Ectodermal cell (in vitro differentiated cells): ENCODE measurements at regions not wholly inside any gene's neighbourhood (a gene's known extent, or its start where the extent isn't known, plus 50 kb on each side); places are given as distances from the start of the nearest gene placed in this dataset.

ENCODE experiments used
- H3K27ac ChIP-seq: 2 replicates; pipeline ENCODE4 v1.7.0; 2013; ENCODE audit warnings: mild to moderate bottlenecking, low read depth, low read length; ENCODE audit not compliant: insufficient read depth, poor library complexity, severe bottlenecking
- H3K27me3 ChIP-seq: 2 replicates; pipeline ENCODE4 v1.7.0; 2013; ENCODE audit warnings: mild to moderate bottlenecking, low read length; ENCODE audit not compliant: insufficient read depth, control insufficient read depth, poor library complexity, severe bottlenecking
- H3K36me3 ChIP-seq: one replicate; pipeline ENCODE4 v1.7.0; 2013; ENCODE audit warnings: low read length; ENCODE audit not compliant: control insufficient read depth, insufficient read depth
- H3K4me1 ChIP-seq: one replicate; pipeline ENCODE4 v1.7.0; 2013; ENCODE audit warnings: low read length; ENCODE audit not compliant: control insufficient read depth, insufficient read depth
- H3K4me3 ChIP-seq: 2 replicates; pipeline ENCODE4 v1.7.0; 2013; ENCODE audit warnings: low read depth, low read length, control low read depth; ENCODE audit not compliant: insufficient read depth
- H3K9me3 ChIP-seq: 2 replicates; pipeline ENCODE4 v1.7.0; 2013; ENCODE audit warnings: mild to moderate bottlenecking, low read length, moderate library complexity; ENCODE audit not compliant: control insufficient read depth
- WGBS, 2 experiments: methylation state at CpG; one replicate each; pipeline ENCODE4 v1.1.7; 2013; ENCODE audit warnings: missing lambda C conversion rate in 2 of 2; 5-methylcytosine and 5-hydroxymethylcytosine counted together

DNA sequence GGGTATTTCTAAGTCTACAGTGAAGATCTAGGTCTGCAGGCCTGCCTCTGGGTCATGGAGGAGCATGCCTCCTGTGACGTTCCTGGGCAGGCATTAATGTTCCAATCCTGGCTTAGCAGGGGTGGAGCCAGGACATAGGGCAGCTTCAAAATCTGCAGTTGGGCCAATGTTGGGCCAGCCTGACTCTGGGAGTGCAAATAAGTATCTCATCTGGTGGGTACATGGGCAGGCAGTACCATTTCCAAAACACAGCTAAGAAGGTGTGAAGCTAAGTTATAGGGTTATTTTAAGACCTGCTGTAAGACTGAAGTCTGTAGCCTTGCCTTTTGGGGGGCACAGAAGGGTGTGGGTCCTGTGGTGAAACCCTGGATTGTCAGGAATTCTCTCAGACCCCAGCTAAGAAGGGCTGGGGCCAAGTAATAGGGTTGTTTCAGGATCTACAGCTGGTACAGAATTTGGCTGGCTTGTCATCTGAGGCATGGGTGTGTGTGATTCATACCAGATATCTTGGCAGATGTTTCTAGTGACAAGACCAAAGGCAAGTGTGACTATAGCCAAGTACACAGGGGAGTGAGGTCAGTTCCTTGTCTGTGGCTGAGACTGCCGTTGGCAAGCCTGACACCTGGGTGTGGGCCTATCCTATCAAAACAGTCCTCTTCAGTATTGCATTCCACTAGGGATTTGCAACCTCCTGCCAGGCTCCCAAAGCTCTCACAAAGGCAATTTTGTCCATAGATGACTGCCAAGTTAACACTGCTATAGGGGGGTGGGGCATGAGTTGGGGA is 468.7 kb upstream of the B3GALT2 start:
- no peaks in the 10 kb centered on the region for H3K4me1 ChIP-seq
- no peak overlapping the region for H3K27ac ChIP-seq
- H3K4me3 ChIP-seq = no peak overlapping the region
- no peaks in the 10 kb centered on the region for H3K27me3 ChIP-seq
- no peaks in the 10 kb centered on the region for H3K9me3 ChIP-seq
- no peaks in the 10 kb centered on the region for H3K36me3 ChIP-seq
- WGBS, 2 experiments = 85 to 94% methylated on average over 2 of the region's 2 CpGs

DNA sequence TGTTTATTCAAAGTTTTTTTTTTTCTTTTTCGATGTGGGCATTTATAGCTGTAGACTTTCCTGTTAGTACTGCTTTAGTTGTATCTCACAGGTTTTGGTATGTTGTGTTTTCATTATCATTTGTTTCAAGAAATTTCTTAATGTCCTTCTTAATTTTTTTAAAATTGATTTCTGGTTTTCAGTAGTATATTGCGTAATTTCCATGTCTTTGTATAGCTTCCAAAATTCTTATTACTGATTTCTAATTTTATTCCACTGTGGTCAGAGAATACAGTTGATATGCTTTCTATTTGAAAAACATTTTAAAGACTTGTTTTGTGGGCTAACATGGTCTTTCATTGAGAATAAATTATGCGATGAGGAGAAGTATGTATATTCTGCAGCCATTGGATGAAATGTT is 463.2 kb upstream of the B3GALT2 start:
- no peak overlapping the region for H3K27ac ChIP-seq
- 76 to 93% methylated on average over 1 to 2 of the region's 3 CpGs for WGBS, 2 experiments

DNA sequence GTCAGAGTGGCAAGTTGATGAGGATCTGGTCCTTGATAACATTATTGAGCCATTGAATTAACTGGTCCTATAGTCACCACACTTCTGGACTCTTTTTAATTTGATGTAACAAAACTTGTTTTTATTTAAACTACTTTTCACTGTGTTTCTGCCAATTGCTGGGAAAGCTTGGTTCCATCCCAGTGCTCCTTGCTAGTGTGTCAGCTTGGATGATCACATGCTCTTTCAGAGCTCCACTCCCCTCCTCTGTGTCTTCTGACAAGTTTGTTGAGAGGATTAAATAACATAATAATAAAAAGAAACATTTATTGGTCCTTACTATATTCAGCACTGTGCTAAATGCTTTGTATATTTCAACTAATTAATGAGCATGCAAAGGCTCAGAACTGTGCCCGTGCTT is 448.5 kb upstream of the B3GALT2 start:
- WGBS, 2 experiments = 88% methylated on average over 1 of the region's 1 CpG; no CpG with 5 or more reads in 1 of the 2 experiments
- Histone ChIP-seq H3K9me3 (no peaks in the 10 kb centered on the region), H3K4me3 (no peak overlapping the region), H3K4me1 (no peaks in the 10 kb centered on the region), H3K27ac (no peak overlapping the region), H3K36me3 (no peaks in the 10 kb centered on the region), H3K27me3 (no peaks in the 10 kb centered on the region)

More for the DNA sequence above, 463.2 kb upstream of the B3GALT2 start:
- Histone ChIP-seq H3K4me3 (no peak overlapping the region), H3K9me3 (no peaks in the 10 kb centered on the region), H3K4me1 (no peaks in the 10 kb centered on the region), H3K27me3 (no peaks in the 10 kb centered on the region), H3K36me3 (no peaks in the 10 kb centered on the region)

DNA sequence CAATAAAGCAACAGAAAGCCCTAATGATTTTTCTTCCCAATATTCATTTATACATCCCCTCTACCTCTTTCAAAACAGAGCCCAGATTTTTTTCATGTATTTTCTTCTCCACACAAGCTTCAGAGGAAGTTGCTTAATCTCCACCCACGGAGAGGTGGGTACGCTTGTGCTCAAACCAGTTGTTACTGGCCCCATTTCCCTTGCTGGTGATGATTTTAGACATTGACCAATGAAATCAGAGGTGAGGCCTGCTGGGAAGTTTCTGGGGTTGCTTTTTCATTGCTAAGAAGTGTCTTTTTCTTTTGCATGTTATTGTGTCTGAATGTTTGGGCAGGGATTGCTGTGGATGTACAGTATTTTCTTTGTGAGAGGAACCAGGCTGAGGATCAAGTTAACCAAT is 448.1 kb upstream of the B3GALT2 start:
- Histone ChIP-seq H3K9me3 (no peaks in the 10 kb centered on the region), H3K4me1 (peaks cover under 1% of the 10 kb centered on the region), H3K27ac (no peak overlapping the region), H3K27me3 (no peaks in the 10 kb centered on the region), H3K4me3 (no peak overlapping the region), H3K36me3 (no peaks in the 10 kb centered on the region)
- 88 to 92% methylated on average over 2 of the region's 2 CpGs for WGBS, 2 experiments

DNA sequence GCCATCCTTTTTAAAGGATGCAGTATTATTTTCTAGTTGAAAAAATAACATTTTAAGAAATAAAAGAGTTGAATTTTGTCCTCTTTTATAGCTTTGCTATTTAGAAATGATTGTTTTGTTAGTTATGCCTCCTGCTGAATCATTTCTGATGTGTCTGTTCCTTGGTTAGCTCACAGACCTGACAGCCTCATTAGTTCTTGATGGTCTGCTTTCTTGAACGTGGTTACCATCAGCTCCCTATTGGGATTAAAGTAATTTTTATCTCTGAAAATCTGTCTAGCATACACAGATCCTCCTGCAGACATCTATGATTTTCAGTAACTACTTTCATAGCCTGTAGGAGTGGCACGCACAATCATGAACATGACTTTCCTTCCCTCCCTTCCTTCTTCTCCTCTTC is 447.6 kb upstream of the B3GALT2 start:
- peaks cover 5% of the 10 kb centered on the region for H3K4me1 ChIP-seq

DNA sequence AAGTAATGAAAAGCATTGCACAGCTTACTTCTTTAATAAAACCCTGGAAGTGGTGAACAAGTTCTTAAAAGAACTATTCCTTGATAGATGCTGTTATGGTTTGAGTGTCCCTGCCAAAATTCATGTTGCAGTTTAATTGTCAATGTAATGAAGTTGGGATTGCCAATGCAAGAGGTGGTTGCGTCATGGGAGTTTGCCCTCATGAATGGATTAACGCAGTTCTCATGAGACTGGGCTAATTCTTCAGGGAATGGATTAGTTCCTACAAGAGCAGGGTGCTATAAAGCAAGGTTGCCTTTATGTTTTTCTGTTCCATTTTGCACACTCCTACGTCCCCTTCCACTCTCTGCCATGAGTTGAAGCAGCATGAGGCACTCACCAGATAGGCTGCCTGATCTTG is 446.7 kb upstream of the B3GALT2 start:
- H3K4me3 ChIP-seq = no peak overlapping the region
- H3K4me1 ChIP-seq = peaks cover 5% of the 10 kb centered on the region
- H3K27ac ChIP-seq = no peak overlapping the region
- H3K36me3 ChIP-seq = no peaks in the 10 kb centered on the region
- no peaks in the 10 kb centered on the region for H3K9me3 ChIP-seq
- 95 to 96% methylated on average over 3 of the region's 3 CpGs for WGBS, 2 experiments
- H3K27me3 ChIP-seq = no peaks in the 10 kb centered on the region

More for the DNA sequence above, 447.6 kb upstream of the B3GALT2 start:
- no peak overlapping the region for H3K4me3 ChIP-seq
- WGBS, 2 experiments = 70 to 74% methylated on average over 2 of the region's 2 CpGs
- H3K27ac ChIP-seq = no peak overlapping the region
- no peaks in the 10 kb centered on the region for H3K36me3 ChIP-seq
- no peaks in the 10 kb centered on the region for H3K9me3 ChIP-seq
- H3K27me3 ChIP-seq = no peaks in the 10 kb centered on the region

DNA sequence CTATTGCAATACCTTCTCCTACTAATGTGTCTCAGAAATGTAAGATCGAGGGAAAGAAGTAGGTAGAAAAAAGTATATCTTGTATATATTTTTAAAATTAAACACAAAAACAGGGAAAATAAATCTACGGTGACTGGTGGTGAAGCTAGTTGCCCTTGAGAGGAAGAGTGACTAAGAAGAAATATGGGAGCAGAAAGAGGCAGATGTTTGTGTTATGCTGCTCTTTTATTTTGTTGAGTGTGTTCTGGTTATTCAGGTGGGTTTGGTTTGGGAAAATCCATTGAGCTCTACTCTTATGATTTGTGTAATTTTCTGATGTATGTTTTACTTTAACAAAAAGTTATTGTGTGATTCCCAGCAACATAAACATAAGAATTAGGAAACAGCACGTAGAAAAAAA is 444.9 kb upstream of the B3GALT2 start:
- Histone ChIP-seq H3K4me1 (peaks cover 5% of the 10 kb centered on the region), H3K4me3 (no peak overlapping the region), H3K27ac (no peak overlapping the region), H3K9me3 (no peaks in the 10 kb centered on the region), H3K27me3 (no peaks in the 10 kb centered on the region), H3K36me3 (no peaks in the 10 kb centered on the region)
- 96 to 100% methylated on average over 1 of the region's 3 CpGs for WGBS, 2 experiments

DNA sequence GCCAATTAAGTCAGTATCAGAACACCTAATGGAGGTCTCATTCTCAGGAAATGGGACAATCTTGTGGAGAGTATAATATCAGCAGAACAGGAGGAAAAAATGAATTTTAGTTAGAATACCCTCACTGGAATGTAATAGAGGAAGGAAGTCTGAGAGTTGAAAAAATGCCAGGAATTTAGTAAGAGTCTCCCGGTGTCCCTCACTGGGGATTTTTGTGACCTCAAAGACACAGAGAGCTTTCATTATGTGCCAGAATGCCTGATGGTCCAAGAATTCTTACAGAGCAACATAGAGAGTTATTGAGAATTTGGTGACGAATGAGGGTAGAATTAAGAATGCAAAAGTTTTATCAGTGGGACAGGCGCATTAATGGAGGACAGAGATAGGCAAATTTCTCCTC is 443.5 kb upstream of the B3GALT2 start:
- H3K27me3 ChIP-seq = no peaks in the 10 kb centered on the region
- H3K4me3 ChIP-seq = no peak overlapping the region
- H3K4me1 ChIP-seq = peaks cover 5% of the 10 kb centered on the region
- no peak overlapping the region for H3K27ac ChIP-seq
- WGBS, 2 experiments = 73 to 91% methylated on average over 3 of the region's 3 CpGs
- H3K9me3 ChIP-seq = no peaks in the 10 kb centered on the region
- no peaks in the 10 kb centered on the region for H3K36me3 ChIP-seq

DNA sequence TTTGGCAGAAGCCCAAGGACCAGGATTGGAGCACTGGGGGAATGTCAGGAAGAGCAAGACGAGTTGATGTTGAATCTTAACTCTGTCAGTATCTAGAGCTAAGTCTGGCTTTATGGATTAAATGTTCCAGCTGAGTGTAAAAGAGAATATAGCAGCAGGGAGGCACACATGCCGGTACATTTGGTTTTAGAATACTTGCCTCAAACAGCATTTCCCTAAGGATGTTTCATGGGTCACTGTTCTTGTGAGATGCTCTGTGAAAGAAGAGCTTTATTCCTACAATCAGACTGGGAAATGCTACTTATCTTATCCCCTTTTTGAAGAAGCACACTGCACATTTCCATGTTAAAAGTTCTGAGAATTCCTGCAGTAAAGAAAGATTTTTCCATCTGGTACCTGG is 440.3 kb upstream of the B3GALT2 start:
- Histone ChIP-seq H3K4me1 (peaks cover 5% of the 10 kb centered on the region), H3K27me3 (no peaks in the 10 kb centered on the region), H3K27ac (peak overlapping the region; percentile 75), H3K4me3 (no peak overlapping the region), H3K36me3 (no peaks in the 10 kb centered on the region), H3K9me3 (no peaks in the 10 kb centered on the region)
- WGBS, 2 experiments = 27 to 57% methylated on average over 2 of the region's 2 CpGs

DNA sequence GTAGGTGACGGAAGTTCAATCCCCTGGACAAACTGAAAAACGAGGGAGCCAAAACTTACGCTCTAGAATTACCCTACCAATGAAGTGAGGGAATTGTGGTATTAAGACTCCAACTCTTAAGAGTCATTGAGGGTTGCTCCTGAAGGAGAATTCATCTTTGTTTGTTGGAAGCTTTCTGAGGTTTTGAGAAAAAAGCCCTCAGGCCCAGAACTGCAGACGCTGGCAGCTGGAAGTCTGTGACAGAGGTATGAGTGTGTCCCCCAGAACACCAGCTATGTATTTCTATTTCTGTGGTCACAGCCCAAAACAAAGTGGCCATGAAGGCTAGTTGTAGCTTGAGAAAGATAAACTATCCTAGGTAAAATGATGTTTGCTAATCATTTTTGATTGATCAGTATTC is 438.8 kb upstream of the B3GALT2 start:
- no peaks in the 10 kb centered on the region for H3K27me3 ChIP-seq
- H3K4me3 ChIP-seq = no peak overlapping the region
- no peak overlapping the region for H3K27ac ChIP-seq
- H3K36me3 ChIP-seq = no peaks in the 10 kb centered on the region
- H3K9me3 ChIP-seq = no peaks in the 10 kb centered on the region
- 68 to 77% methylated on average over 4 of the region's 4 CpGs for WGBS, 2 experiments
- peaks cover 5% of the 10 kb centered on the region for H3K4me1 ChIP-seq
